Left renal cortex interstitium (tissue), 4 donors: ENCODE measurements at regions not wholly inside any gene's neighbourhood (a gene's known extent, or its start where the extent isn't known, plus 50 kb on each side); places are given as distances from the start of the nearest gene placed in this dataset.
"Not testable (repeated sequence)": the region's sequence is repeated elsewhere in the genome, so short reads cannot be mapped to it uniquely, and the experiment has no call there.

Experiments
- DNase-seq, 4 donors: peaks; one replicate each; pipeline ENCODE4 v3.0.0-alpha.2; 2013; ENCODE audit warnings: low read depth in 4 of 4, low spot score in 2 of 4, missing footprints in 1 of 4

GRCh38 chr2:84071050-84071449 is 388.0 kb downstream of the SUCLG1 start:
- no peak for DNase-seq

DNA sequence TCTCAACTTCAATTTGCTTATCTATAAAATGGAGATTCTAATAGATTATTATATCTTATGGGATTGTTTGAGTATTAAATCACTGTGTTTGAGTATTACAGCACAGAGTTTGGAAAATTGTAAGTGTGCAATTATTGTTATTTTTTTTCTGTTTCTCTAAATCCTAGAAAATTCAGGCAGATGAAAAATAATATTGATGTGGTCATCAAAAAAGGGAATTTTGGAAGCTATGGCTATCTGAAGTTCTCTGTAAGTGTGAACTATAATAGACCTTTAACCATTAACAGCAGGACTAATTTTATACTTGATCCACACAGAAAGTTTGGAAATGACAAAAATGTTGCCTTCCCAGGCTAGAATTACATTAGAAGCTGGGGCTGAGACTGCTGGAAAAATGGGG is 393.2 kb downstream of the SUCLG1 start:
- DNase-seq: no peak

DNA sequence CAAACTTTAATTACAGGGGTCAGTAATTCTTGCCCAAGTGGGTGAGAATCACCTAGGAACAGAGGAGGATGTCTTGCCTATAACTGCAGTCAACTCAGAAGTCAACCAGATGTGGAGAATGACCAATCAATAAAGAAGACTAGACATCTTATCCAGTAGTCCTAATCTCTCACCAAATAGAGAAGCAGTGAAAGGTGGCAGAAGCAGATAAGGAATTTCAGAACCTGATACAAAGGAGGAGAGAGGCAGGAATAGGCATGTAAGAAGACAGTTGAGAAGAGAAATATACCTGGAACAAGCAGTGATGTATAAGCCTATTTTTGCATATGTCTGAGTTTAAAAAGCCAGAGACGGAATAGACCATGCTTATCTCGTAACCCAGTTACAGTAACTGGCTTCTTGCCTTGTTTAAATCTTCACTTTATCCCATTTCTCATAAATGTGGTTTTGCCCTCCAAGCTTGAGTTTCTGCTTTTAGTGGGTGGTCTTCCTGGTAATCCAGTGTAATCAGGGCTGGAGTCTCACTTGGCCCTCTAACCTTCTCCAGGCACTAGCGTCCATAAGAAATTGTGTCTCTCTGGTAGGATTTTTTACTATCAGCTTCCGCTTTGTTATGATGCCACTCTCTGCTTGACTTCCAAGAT is 401.0 kb downstream of the SUCLG1 start:
- DNase-seq: no peak

GRCh38 chr2:84055816-84056215 is 403.3 kb downstream of the SUCLG1 start:
- no peak for DNase-seq

GRCh38 chr2:84054577-84054976 is 404.5 kb downstream of the SUCLG1 start:
- not testable (repeated sequence) for DNase-seq

DNA sequence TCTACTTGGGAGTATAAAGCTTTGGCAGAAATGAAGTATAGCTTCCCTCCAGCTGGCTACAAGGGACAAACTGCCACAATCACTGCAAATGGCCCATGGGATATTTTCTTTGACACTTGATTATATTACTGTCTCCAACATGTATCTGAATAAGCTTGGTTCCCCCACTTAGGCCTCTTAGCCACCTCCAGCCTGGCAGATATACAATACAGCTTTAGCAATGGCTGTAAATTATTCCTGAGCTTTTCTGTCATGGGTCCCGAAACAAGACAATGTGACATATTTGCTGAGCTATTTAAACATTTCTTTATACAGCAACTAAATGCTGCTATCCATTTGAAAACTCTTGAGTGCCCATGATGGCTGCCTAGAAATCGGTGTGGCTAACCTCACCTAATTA is 406.2 kb downstream of the SUCLG1 start:
- no peak for DNase-seq

DNA sequence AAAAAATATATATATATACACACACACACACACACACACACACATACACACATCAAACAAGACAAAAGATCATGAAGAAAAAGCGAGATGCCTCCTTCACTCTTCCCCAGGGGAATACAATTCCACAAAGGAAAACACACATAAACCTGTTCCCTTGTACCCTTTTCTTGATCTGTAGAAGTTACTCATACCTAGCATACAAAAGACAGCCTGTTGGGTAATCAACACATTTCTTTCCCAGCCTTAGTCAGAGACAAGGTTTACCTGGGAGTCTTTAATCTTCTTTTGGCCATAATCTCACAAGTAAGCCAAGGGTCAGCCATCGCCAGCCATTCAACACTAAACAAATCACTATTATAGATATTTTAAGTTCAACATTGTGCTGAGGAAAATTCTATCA is 407.0 kb downstream of the SUCLG1 start:
- DNase-seq: no peak

DNA sequence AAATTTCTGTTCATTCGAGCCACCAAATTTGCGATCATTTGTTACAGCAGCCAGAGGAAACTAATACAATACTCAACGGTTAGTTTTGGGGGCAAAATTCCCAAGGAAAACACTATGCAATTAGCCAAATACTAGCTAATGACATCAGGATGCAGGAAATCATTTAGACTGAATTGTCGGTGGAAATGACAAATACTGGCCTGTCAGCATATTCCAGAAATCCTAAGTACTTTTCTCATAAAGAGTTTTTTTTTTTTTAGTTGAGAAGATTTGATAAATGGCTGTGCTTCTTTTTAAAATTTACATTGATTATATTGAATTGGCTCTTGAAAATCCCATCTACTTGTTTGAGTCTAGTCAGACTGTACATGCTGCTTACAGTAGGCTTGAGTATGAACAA is 410.1 kb downstream of the SUCLG1 start:
- DNase-seq: no peak

- no peak for DNase-seq
These were observed 417.6 kb downstream of the SUCLG1 start for GRCh38 chr2:84041506-84041905.

- DNase-seq: no peak
These were observed 418.8 kb downstream of the SUCLG1 start for GRCh38 chr2:84040281-84040680.

GRCh38 chr2:84038866-84039265 is 420.2 kb downstream of the SUCLG1 start:
- DNase-seq: peak; percentile 15 to 29 (median 16)

- DNase-seq: no peak
These were observed 425.6 kb downstream of the SUCLG1 start for GRCh38 chr2:84033347-84033974.

DNA sequence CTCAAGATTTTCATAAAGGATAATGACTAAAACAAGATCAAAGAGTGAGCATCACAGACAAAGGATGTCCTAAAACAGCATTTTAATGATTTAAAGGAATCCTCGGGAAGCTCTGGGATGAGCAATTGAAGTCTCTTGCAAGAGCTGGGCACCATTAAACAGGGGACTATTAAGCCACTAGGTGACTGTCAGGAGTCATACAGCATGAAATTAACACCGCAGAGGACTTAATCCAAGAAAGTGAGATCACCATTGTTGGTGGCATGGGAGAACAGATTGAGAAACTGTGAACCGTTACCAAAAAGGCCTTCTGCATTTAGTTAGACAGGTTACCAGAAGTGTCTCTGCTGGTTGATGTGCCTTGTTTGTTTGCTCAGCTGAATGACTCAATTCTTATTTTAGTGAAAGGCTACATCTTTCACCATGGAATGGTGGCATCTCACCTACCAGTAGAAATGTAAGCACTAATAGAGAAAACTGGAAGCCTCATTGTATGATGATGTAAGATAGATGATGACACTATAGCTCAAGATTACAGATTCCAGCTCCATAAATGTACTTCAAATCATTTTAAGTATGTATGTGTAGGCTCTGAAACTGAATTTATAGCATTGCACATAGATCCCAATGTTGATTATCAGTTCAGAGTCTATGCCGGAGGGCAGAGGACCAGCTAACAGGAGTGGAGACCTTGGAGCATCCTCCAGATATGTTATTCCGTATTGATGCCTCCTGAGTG is 427.6 kb downstream of the SUCLG1 start:
- DNase-seq: no peak

DNA sequence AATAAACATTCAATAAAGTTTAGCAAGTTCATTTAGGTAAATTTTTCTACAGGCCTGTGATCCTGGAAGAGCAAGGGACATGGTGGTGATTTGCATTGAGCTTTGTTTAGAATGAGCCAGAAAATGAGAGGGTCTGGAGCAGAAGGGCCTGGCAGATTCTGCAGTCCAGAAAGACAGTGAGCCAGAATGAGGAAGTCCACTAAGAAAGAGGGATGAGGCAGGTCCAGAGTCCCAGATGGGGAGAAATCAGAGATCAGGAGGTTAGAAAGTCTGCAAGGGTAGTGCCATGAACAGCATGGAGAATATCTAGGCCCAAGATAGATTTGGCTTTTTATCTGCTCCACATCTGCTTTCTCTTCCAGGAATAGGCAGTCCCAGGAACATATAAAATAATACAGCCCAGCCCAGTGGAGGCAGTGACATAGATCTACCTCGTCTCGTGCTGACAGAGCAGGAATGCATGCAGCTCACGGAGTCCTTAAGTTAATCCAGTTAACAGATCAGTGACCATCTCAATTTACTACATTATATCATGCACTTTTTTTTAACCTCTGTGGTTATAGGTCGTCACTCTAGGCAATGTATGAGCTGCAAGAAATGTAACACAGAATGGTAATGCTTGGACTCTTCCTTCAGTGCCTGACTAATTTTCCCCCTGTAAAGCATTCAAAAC is 429.0 kb downstream of the SUCLG1 start:
- no peak for DNase-seq

DNA sequence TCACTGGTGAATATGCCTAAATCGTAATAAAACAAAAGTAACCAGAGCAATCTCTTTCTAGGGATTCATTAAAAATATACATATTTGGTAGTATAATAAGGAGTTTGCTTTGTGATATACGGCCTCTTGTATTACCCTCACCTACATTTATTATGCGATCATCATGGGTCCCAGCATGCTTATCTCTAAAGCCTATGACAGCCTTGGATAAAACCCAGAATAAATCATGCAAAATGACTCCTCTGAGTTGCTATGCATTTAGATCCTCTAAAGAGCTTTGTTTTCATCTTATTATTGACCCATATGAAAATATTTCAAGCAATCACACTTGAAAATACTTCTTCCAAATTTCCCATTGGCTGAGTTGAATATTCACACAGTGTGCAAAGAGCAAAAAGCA is 432.3 kb downstream of the SUCLG1 start:
- no peak for DNase-seq

- DNase-seq: peak in 3 of 4 donors; percentile 16 to 59 (median 24)
These were observed 436.2 kb downstream of the SUCLG1 start for GRCh38 chr2:84022810-84023431.

- DNase-seq: no peak
These were observed 442.1 kb downstream of the SUCLG1 start for GRCh38 chr2:84017010-84017409.

DNA sequence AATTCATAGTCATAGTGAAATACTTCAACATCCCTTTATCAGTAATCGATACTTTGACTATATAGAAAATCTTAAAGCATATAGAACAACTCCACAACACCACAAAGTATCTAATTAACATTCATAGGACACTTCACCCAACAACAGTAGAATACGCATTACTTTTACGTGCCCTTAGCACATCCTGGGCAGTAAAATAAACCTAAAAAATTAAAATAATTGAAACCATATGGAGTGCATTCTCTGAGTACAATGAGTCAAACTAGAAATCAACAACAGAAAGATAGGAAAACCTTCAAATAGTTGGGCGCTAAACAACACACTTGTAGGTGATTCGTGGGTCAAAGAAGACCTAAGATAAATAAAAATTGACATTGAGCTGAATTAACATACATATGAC is 442.9 kb downstream of the SUCLG1 start:
- DNase-seq: no peak

GRCh38 chr2:83997889-83998288 is 461.2 kb downstream of the SUCLG1 start:
- no peak for DNase-seq

GRCh38 chr2:83994633-83995179 is 464.4 kb downstream of the SUCLG1 start:
- no peak for DNase-seq
